OCI-LY1 (cell line): ENCODE measurements at regions not wholly inside any gene's neighbourhood (a gene's known extent, or its start where the extent isn't known, plus 50 kb on each side); places are given as distances from the start of the nearest gene placed in this dataset.

ENCODE experiments used
- H2AFZ ChIP-seq: fragments of 200-600 bp; sonication (generic), shearing (Covaris generic); 2 replicates; pipeline ENCODE4 v1.6.0; 2014; ENCODE audit warnings: antibody characterized with exemption, mild to moderate bottlenecking, low read length
- H3F3A ChIP-seq: fragments of 200-600 bp; sonication (generic), shearing (Covaris generic); 2 replicates; pipeline ENCODE4 v1.6.0; 2014; ENCODE audit warnings: mild to moderate bottlenecking, antibody characterized with exemption, low read length, moderate library complexity; ENCODE audit not compliant: insufficient read depth
- H3K27ac ChIP-seq: fragments of 200-600 bp; sonication (generic); 2 replicates; pipeline ENCODE4 v1.5.1; 2014; ENCODE audit warnings: low read length, mixed run types, mild to moderate bottlenecking, low read depth; ENCODE audit not compliant: poor library complexity, severe bottlenecking
- H3K27me3 ChIP-seq: fragments of 200-600 bp; sonication (generic); 2 replicates; pipeline ENCODE4 v1.6.0; 2014; ENCODE audit warnings: antibody characterized with exemption, mild to moderate bottlenecking, low read length, moderate library complexity; ENCODE audit not compliant: insufficient read depth
- H3K36me3 ChIP-seq: fragments of 200-600 bp; sonication (generic); 2 replicates; pipeline ENCODE4 v1.6.1; 2014; ENCODE audit warnings: mild to moderate bottlenecking, antibody characterized with exemption, low read length, moderate library complexity, mixed read lengths; ENCODE audit not compliant: insufficient read depth
- H3K4me1 ChIP-seq: fragments of 200-600 bp; sonication (generic); 2 replicates; pipeline ENCODE4 v1.5.1; 2014; ENCODE audit warnings: mild to moderate bottlenecking, low read length, moderate library complexity; ENCODE audit not compliant: insufficient read depth, severe bottlenecking
- H3K4me2 ChIP-seq: fragments of 200-600 bp; sonication (generic), shearing (Covaris generic); 2 replicates; pipeline ENCODE4 v1.6.1; 2014; ENCODE audit warnings: low read length
- H3K4me3 ChIP-seq: fragments of 200-600 bp; sonication (generic); 2 replicates; pipeline ENCODE4 v1.5.1; 2014; ENCODE audit warnings: low read length, low read depth, mild to moderate bottlenecking, mixed read lengths; ENCODE audit not compliant: poor library complexity, severe bottlenecking
- H3K79me2 ChIP-seq: fragments of 200-600 bp; shearing (Covaris generic); 2 replicates; pipeline ENCODE4 v1.6.1; 2016; ENCODE audit warnings: mixed run types, low read length, mixed read lengths; ENCODE audit not compliant: insufficient read depth
- H3K9ac ChIP-seq: fragments of 200-600 bp; sonication (generic), shearing (Covaris generic); 2 replicates; pipeline ENCODE4 v1.6.1; 2014; ENCODE audit warnings: mild to moderate bottlenecking, low read length, mixed read lengths
- H3K9me2 ChIP-seq: fragments of 200-600 bp; sonication (generic), shearing (Covaris generic); 2 replicates; pipeline ENCODE4 v1.6.1; 2014; ENCODE audit warnings: low read depth, mild to moderate bottlenecking, low read length, mixed read lengths
- H3K9me3 ChIP-seq: fragments of 200-600 bp; shearing (Covaris generic); 2 replicates; pipeline ENCODE4 v1.6.1; 2014; ENCODE audit warnings: low read length, mixed read lengths
- H4K20me1 ChIP-seq: fragments of 200-600 bp; sonication (generic), shearing (Covaris generic); 2 replicates; pipeline ENCODE4 v1.6.0; 2016; ENCODE audit warnings: mild to moderate bottlenecking, low read length; ENCODE audit not compliant: insufficient read depth
- CTCF ChIP-seq: fragments of 200-600 bp; sonication (generic), shearing (Covaris generic); IDR thresholded peaks from 2 replicates; pipeline ENCODE4 v1.5.1; 2017; ENCODE audit warnings: mild to moderate bottlenecking, antibody characterized with exemption, low read length, moderate library complexity, mixed read lengths
- EZH2 ChIP-seq: fragments of 200-600 bp; sonication (generic), shearing (Covaris generic); IDR thresholded peaks from 2 replicates; pipeline ENCODE4 v1.8.0; 2017; ENCODE audit warnings: borderline replicate concordance, mixed run types, mild to moderate bottlenecking, antibody characterized with exemption, low read length, moderate library complexity, mixed read lengths

GRCh38 chr19:33876192-33876591, 79.5 kb downstream of the KCTD15 start:
- H2AFZ ChIP-seq = no peak overlapping the region
- H3K4me3 ChIP-seq = no peak overlapping the region
- H3K9ac ChIP-seq = no peak overlapping the region
- H3K4me2 ChIP-seq = no peak overlapping the region
- H3K27me3 ChIP-seq = no peaks in the 10 kb centered on the region; the same call in 1 of the 2 replicates
- no peaks in the 10 kb centered on the region for H3K79me2 ChIP-seq
- no peaks in the 10 kb centered on the region for H4K20me1 ChIP-seq
- H3F3A ChIP-seq = no peaks in the 10 kb centered on the region
- TF ChIP-seq CTCF (no peak), EZH2 (no peak)
- no peaks in the 10 kb centered on the region for H3K9me2 ChIP-seq
- H3K36me3 ChIP-seq = no peaks in the 10 kb centered on the region
- H3K9me3 ChIP-seq = no peaks in the 10 kb centered on the region
- H3K27ac ChIP-seq = no peak overlapping the region
- H3K4me1 ChIP-seq = no peaks in the 10 kb centered on the region

- Histone ChIP-seq H3K9me2 (no peaks in the 10 kb centered on the region), H3K4me3 (no peak overlapping the region), H3K27ac (no peak overlapping the region), H4K20me1 (no peaks in the 10 kb centered on the region), H3K36me3 (no peaks in the 10 kb centered on the region), H3K9me3 (no peaks in the 10 kb centered on the region), H3K9ac (no peak overlapping the region), H3K4me1 (no peaks in the 10 kb centered on the region), H3K79me2 (no peaks in the 10 kb centered on the region), H3K27me3 (no peaks in the 10 kb centered on the region; the same call in 1 of the 2 replicates), H3K4me2 (no peak overlapping the region), H3F3A (no peaks in the 10 kb centered on the region), H2AFZ (no peak overlapping the region)
- no peak for TF ChIP-seq EZH2
These were observed 81.4 kb downstream of the KCTD15 start for GRCh38 chr19:33878030-33878544.

- Histone ChIP-seq H3K4me2 (no peak overlapping the region), H4K20me1 (no peaks in the 10 kb centered on the region), H3F3A (no peaks in the 10 kb centered on the region), H3K79me2 (no peaks in the 10 kb centered on the region), H3K4me1 (no peaks in the 10 kb centered on the region), H3K27ac (no peak overlapping the region), H3K9ac (no peak overlapping the region), H3K4me3 (no peak overlapping the region), H3K36me3 (no peaks in the 10 kb centered on the region), H2AFZ (no peak overlapping the region), H3K9me3 (no peaks in the 10 kb centered on the region), H3K27me3 (no peaks in the 10 kb centered on the region; the same call in 1 of the 2 replicates), H3K9me2 (no peaks in the 10 kb centered on the region)
- TF ChIP-seq CTCF (no peak), EZH2 (no peak)
These were observed 82.5 kb downstream of the KCTD15 start for GRCh38 chr19:33878910-33879810.
